ENCODE measurements at regions not wholly inside any gene's neighbourhood (a gene's known extent, or its start where the extent isn't known, plus 50 kb on each side); places are given as distances from the start of the nearest gene placed in this dataset.
"Not testable (repeated sequence)": the region's sequence is repeated elsewhere in the genome, so short reads cannot be mapped to it uniquely, and the experiment has no call there.

GRCh38 chr21:15627011-15627410 is 102.8 kb upstream of the USP25 start:
- no peak overlapping the region for H3K4me3 ChIP-seq (ENCODE audit: low read depth, low read length)
- no peak for TF ChIP-seq CTCF (IDR thresholded peaks at IDR 0.05; ENCODE audit: low read depth, low read length, missing control alignments)
- no peak for DNase-seq (ENCODE audit: low read depth)

GRCh38 chr21:15627823-15628222 is 102.0 kb upstream of the USP25 start:
- no peak overlapping the region for H3K4me3 ChIP-seq (ENCODE audit: low read depth, low read length)
- DNase-seq (ENCODE audit: low read depth): no peak
- no peak for TF ChIP-seq CTCF (IDR thresholded peaks at IDR 0.05; ENCODE audit: low read depth, low read length, missing control alignments)

GRCh38 chr21:15631342-15631741 is 98.4 kb upstream of the USP25 start:
- DNase-seq (ENCODE audit: low read depth): no peak
- TF ChIP-seq CTCF (IDR thresholded peaks at IDR 0.05; ENCODE audit: low read depth, low read length, missing control alignments): no peak
- H3K4me3 ChIP-seq (ENCODE audit: low read depth, low read length): no peak overlapping the region

- not testable (repeated sequence) for DNase-seq (ENCODE audit: low read depth); H3K4me3 ChIP-seq (ENCODE audit: low read depth, low read length)
Observed at GRCh38 chr21:15634541-15634940, 95.2 kb upstream of the USP25 start.

GRCh38 chr21:15638856-15639549 is 90.8 kb upstream of the USP25 start:
- no peak for DNase-seq (ENCODE audit: low read depth)
- H3K4me3 ChIP-seq (ENCODE audit: low read depth, low read length): no peak overlapping the region
- TF ChIP-seq CTCF (IDR thresholded peaks at IDR 0.05; ENCODE audit: low read depth, low read length, missing control alignments): no peak

- not testable (repeated sequence) for DNase-seq (ENCODE audit: low read depth); H3K4me3 ChIP-seq (ENCODE audit: low read depth, low read length)
Observed at GRCh38 chr21:15640113-15640512, 89.7 kb upstream of the USP25 start.

- DNase-seq (ENCODE audit: low read depth): no peak
- no peak for TF ChIP-seq CTCF (IDR thresholded peaks at IDR 0.05; ENCODE audit: low read depth, low read length, missing control alignments)
- H3K4me3 ChIP-seq (ENCODE audit: low read depth, low read length): no peak overlapping the region
Observed at GRCh38 chr21:15644489-15644888, 85.3 kb upstream of the USP25 start.

- DNase-seq (ENCODE audit: low read depth): no peak
- no peak for TF ChIP-seq CTCF (IDR thresholded peaks at IDR 0.05; ENCODE audit: low read depth, low read length, missing control alignments)
Observed at GRCh38 chr21:15645830-15646229, 84.0 kb upstream of the USP25 start.

More at GRCh38 chr21:15645830-15646229, 84.0 kb upstream of the USP25 start:
- H3K4me3 ChIP-seq (ENCODE audit: low read depth, low read length): no peak overlapping the region
